GM10266 (cell line): ENCODE measurements at regions not wholly inside any gene's neighbourhood (a gene's known extent, or its start where the extent isn't known, plus 50 kb on each side); places are given as distances from the start of the nearest gene placed in this dataset.

Experiments used
- DNase-seq: peaks from one replicate; pipeline ENCODE4 v3.0.0; 2012; ENCODE audit errors: extremely low spot score
- CTCF ChIP-seq: IDR thresholded peaks from 2 replicates; pipeline ENCODE4 v1.5.1; 2012; ENCODE audit warnings: mild to moderate bottlenecking, low read depth; ENCODE audit not compliant: control insufficient read depth, insufficient read depth; ENCODE audit errors: missing control alignments

- TF ChIP-seq CTCF = no peak
- no peak for DNase-seq
Measured at GRCh38 chr11:116356451-116356850, 416.3 kb downstream of the BUD13 start.

GRCh38 chr11:116355104-116355503 lies 417.7 kb downstream of the BUD13 start:
- no peak for TF ChIP-seq CTCF
- no peak for DNase-seq

- DNase-seq = no peak
- TF ChIP-seq CTCF = no peak
Measured at GRCh38 chr11:116353589-116353988, 419.2 kb downstream of the BUD13 start.

GRCh38 chr11:116352881-116353280 lies 419.9 kb downstream of the BUD13 start:
- TF ChIP-seq CTCF = no peak

GRCh38 chr11:116348226-116348625 lies 424.6 kb downstream of the BUD13 start:
- no peak for TF ChIP-seq CTCF
- no peak for DNase-seq

More at GRCh38 chr11:116352881-116353280, 419.9 kb downstream of the BUD13 start:
- DNase-seq = no peak

- no peak for DNase-seq
- TF ChIP-seq CTCF = no peak
Measured at GRCh38 chr11:116345575-116345974, 427.2 kb downstream of the BUD13 start.

- no peak for TF ChIP-seq CTCF
Measured at GRCh38 chr11:116344601-116345000, 428.2 kb downstream of the BUD13 start.

More at GRCh38 chr11:116344601-116345000, 428.2 kb downstream of the BUD13 start:
- no peak for DNase-seq
